ENCODE measurements at regions not wholly inside any gene's neighbourhood (a gene's known extent, or its start where the extent isn't known, plus 50 kb on each side); places are given as distances from the start of the nearest gene placed in this dataset.

- H3K27me3 ChIP-seq (ENCODE audit: insufficient read depth, low read depth), result no peaks in the 10 kb centered on the region
- TF ChIP-seq EZH2 (IDR thresholded peaks at IDR 0.05; ENCODE audit: low read depth), result no peak
- H2AFZ ChIP-seq, result no peak overlapping the region
- H3K36me3 ChIP-seq (ENCODE audit: low read depth), result no peaks in the 10 kb centered on the region
- H3K79me2 ChIP-seq (ENCODE audit: low read depth), result no peaks in the 10 kb centered on the region
- no peaks in the 10 kb centered on the region for H3K4me1 ChIP-seq (replicated peaks; ENCODE audit: insufficient read depth)
- H3K27ac ChIP-seq, result no peak overlapping the region
- no peaks in the 10 kb centered on the region for H3K9me2 ChIP-seq (ENCODE audit: insufficient read depth)
- BruUV-seq (replicated peaks), result no TSS peak
- intact Hi-C loops (cut with micrococcal nuclease; ENCODE audit: unreplicated experiment), result no loop called here
- no peak overlapping the region for H3K4me2 ChIP-seq
- CTCF ChIA-PET, result no interaction called here
- DNase-seq, result no peak
- H3K4me3 ChIP-seq, result no peak overlapping the region
- no peaks in the 10 kb centered on the region for H3F3A ChIP-seq (ENCODE audit: insufficient read depth, low read depth)
- H4K20me1 ChIP-seq (ENCODE audit: insufficient read depth), result no peaks in the 10 kb centered on the region
- POLR2A ChIA-PET (ENCODE audit: unreplicated experiment), result no interaction called here
- H3K9me3 ChIP-seq (ENCODE audit: insufficient read depth, low read depth), result no peaks in the 10 kb centered on the region
Measured at GRCh38 chr10:120251821-120252442, 205.1 kb upstream of the PLPP4 start.

- Histone ChIP-seq H3K9me3 (ENCODE audit: insufficient read depth, low read depth) (no peaks in the 10 kb centered on the region), H3F3A (ENCODE audit: insufficient read depth, low read depth) (no peaks in the 10 kb centered on the region), H3K4me3 (no peak overlapping the region), H3K36me3 (ENCODE audit: low read depth) (no peaks in the 10 kb centered on the region), H3K79me2 (ENCODE audit: low read depth) (no peaks in the 10 kb centered on the region), H3K27ac (no peak overlapping the region), H3K4me1 (replicated peaks; ENCODE audit: insufficient read depth) (no peaks in the 10 kb centered on the region), H3K4me2 (no peak overlapping the region), H3K9me2 (ENCODE audit: insufficient read depth) (no peaks in the 10 kb centered on the region), H3K27me3 (ENCODE audit: insufficient read depth, low read depth) (no peaks in the 10 kb centered on the region), H2AFZ (no peak overlapping the region), H4K20me1 (ENCODE audit: insufficient read depth) (no peaks in the 10 kb centered on the region)
- BruUV-seq (replicated peaks), result no TSS peak
- ChIA-PET CTCF (no interaction called here), POLR2A (ENCODE audit: unreplicated experiment) (no interaction called here)
- intact Hi-C loops (cut with micrococcal nuclease; ENCODE audit: unreplicated experiment), result no loop called here
- no peak for DNase-seq
- TF ChIP-seq CTCF (conservative IDR thresholded peaks at IDR 0.05) (no peak), EZH2 (IDR thresholded peaks at IDR 0.05; ENCODE audit: low read depth) (no peak)
Measured at GRCh38 chr10:120253131-120253530, 203.9 kb upstream of the PLPP4 start.

- Histone ChIP-seq H4K20me1 (ENCODE audit: insufficient read depth) (no peaks in the 10 kb centered on the region), H3K9me3 (ENCODE audit: insufficient read depth, low read depth) (no peaks in the 10 kb centered on the region), H2AFZ (no peak overlapping the region), H3K27ac (no peak overlapping the region), H3K79me2 (ENCODE audit: low read depth) (no peaks in the 10 kb centered on the region), H3K4me2 (no peak overlapping the region), H3K9me2 (ENCODE audit: insufficient read depth) (no peaks in the 10 kb centered on the region), H3K4me3 (no peak overlapping the region), H3K27me3 (ENCODE audit: insufficient read depth, low read depth) (peaks cover 3% of the 10 kb centered on the region; the same call in 1 of the 2 replicates), H3K36me3 (ENCODE audit: low read depth) (no peaks in the 10 kb centered on the region), H3K4me1 (replicated peaks; ENCODE audit: insufficient read depth) (no peaks in the 10 kb centered on the region), H3F3A (ENCODE audit: insufficient read depth, low read depth) (no peaks in the 10 kb centered on the region)
- ChIA-PET POLR2A (ENCODE audit: unreplicated experiment) (no interaction called here), CTCF (no interaction called here)
- TF ChIP-seq CTCF (conservative IDR thresholded peaks at IDR 0.05), result no peak
- no peak for TF ChIP-seq EZH2 (IDR thresholded peaks at IDR 0.05; ENCODE audit: low read depth)
- intact Hi-C loops (cut with micrococcal nuclease; ENCODE audit: unreplicated experiment), result no loop called here
- no TSS peak for BruUV-seq (replicated peaks)
- no peak for DNase-seq
Measured at GRCh38 chr10:120260456-120260855, 196.6 kb upstream of the PLPP4 start.
